Ramos (cell line): ENCODE measurements at regions not wholly inside any gene's neighbourhood (a gene's known extent, or its start where the extent isn't known, plus 50 kb on each side); places are given as distances from the start of the nearest gene placed in this dataset.

ENCODE experiments used
- in situ Hi-C: fragments of 300-500 bp; cut with MboI; formaldehyde crosslinking; loops from one replicate; pipeline ENCODE4 v1.14.3; 2022; ENCODE audit warnings: low sequenced_read_pairs; ENCODE audit not compliant: unreplicated experiment

- in situ Hi-C loops: no loop called here
Observed at GRCh38 chr4:126731062-126731461, 901.7 kb upstream of the INTU start.

GRCh38 chr4:126733301-126733700 is 899.5 kb upstream of the INTU start:
- in situ Hi-C loops: no loop called here

GRCh38 chr4:126734465-126734864 is 898.3 kb upstream of the INTU start:
- in situ Hi-C loops: no loop called here

GRCh38 chr4:126735294-126736132 is 897.2 kb upstream of the INTU start:
- in situ Hi-C loops: no loop called here

GRCh38 chr4:126736133-126736518 is 896.6 kb upstream of the INTU start:
- in situ Hi-C loops: no loop called here

DNA sequence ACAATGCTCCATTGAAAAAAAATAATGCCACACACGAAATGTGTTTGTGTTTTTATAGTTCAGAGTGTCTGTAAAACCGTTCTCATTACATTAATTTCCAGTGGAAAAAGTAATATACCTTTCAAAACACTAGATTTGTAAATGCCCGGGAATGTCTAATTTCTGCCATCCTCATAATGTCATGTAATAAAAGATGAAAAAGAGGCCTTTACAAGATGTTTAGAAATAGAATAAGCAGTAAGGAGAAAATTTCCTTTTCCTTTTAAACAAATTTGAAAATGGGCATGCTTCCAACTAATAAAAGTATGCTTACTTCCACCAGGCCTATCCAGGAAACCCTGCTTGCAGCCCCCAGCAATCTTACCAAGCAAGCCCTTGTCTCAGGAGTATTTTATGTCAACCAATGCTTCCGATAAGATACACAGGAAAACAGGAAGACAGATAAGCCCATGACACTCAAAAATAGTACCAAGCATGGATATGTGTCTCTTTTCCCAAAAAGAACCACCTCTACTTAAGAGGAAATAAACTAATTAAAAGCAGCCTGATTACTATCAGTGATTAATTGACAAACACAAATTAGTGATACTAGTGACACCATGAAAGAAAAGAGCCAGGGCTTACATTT is 894.7 kb upstream of the INTU start:
- in situ Hi-C loops: no loop called here

DNA sequence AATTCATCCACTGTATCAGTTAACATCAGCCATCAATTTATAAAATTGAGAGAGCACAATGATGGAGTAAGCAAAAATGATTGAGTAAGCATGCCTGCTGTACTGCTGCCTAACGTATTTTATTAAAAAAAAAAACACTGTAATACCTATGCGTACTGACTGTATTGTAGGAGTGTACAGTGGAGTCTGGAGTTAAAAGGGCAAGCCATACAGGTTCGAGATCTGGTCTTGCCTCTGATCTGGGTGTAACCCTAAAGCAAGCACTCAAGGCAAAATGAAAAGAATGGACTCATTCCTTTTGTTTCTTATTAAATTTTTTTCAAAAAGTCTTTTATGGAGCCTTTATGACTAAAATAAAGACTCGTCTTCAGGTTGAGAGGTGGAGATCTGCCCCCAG is 894.2 kb upstream of the INTU start:
- in situ Hi-C loops: no loop called here

- in situ Hi-C loops: no loop called here
Observed at GRCh38 chr4:126738926-126739325, 893.8 kb upstream of the INTU start.

DNA sequence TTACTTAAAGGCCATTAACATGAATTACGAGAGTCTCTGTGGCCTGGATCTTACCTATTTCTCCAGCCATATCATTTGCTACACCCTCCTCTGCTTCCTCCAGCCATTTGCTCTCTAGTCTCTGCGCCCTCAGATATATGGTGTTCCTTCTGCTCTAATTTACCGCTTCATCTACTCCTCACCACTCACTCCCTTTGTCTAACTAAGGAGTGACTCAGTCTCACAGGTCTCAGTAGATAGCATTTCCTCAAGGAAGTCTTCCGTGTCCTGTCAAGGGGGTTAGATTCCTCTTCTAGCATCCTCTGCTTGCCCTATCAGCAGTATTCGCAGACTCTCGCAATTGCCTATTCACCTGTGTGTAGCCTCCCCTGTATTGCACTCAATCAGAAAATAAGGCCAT is 892.1 kb upstream of the INTU start:
- in situ Hi-C loops: no loop called here

DNA sequence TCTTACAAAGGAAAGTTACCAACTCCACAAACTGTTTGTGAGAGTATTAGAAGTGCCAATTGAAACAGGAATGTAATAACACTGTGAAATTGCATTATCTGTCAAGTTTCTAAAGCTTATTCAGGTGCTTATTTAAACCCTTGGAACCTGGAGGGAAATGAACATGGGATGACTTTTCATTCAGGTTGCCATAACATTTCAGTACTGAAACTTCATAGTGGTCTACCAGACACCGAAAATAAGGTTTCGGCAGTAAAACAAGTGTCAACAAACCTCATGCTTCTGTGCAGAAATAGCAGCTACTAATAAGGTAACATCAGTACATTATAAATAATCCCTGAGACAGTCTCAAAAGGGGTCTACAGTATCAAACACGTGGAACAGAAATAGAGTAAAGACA is 890.7 kb upstream of the INTU start:
- in situ Hi-C loops: no loop called here

DNA sequence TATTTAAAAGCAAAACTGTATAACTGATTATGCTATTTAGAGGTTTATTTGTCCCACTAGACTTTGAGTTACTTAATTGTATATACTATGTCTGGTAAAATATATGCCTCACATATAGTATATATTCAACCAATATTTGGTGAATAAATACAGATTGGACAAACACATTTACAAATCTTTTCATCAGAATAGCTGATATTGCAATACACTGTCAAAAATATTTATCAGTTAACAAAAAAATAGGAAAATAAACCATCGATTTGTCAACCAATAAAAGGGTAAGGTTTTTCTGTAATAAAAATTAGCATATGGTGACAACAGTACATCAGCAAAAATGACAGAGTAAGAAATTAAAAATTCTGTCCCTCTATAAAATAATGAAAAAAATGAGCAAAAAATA is 889.9 kb upstream of the INTU start:
- in situ Hi-C loops: no loop called here

- in situ Hi-C loops: no loop called here
Observed at GRCh38 chr4:126748736-126749135, 884.0 kb upstream of the INTU start.

DNA sequence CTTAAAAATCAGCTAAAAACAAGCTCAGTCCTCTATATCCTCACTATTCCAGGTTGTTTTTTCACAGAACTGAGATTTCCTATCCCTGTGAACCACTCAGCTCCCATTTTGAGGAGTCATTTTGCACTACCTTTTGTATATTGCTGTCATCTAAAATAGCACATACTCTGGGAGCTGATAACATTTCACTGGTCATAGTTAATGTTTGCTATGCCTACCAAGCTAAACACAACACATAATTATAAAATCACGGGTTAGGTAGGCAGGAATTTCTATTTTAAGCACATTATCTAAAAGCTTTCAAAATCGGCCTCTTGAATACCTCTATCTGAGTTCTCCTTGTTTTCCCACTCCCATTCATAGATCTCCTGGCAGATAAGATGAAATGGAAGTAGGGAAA is 882.0 kb upstream of the INTU start:
- in situ Hi-C loops: no loop called here

DNA sequence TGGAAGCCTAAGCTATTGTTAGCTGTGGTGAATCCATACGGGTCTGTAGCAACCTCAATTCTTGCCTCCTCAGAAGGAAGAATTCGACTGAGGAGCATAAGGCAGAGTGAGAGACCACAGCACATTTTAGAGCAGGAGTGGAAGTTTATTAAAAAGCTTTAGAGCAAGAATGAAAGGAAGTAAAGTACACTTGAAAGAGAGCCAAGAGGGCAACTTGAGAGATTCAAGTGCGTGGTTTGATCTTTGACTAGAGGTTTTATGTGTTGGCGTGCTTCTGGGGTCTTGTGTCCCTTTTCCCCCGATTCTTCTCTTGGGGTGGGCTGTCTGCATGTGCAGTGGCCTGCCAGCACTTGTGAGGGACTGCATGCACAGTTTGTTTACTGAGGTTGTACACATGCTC is 880.6 kb upstream of the INTU start:
- in situ Hi-C loops: no loop called here

- in situ Hi-C loops: no loop called here
Observed at GRCh38 chr4:126752702-126753101, 880.1 kb upstream of the INTU start.

DNA sequence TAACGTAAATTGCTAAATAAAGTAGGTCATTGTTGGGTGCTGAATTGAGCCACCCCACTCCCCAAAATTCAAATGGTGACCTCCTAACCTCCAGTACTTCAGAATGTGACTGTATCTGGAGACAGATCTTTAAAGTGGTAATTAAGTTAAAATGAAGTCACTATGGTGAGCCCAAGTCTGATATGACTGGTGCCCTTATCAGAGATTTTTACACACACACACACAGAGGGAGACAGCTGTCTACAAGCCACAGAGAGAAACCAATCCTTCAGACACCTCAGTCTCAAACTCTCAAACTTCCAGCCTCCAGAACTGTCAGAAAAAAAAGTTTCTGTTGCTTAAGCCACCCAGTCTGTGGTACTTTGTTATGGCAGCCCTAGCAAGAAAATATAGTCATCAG is 879.2 kb upstream of the INTU start:
- in situ Hi-C loops: no loop called here

DNA sequence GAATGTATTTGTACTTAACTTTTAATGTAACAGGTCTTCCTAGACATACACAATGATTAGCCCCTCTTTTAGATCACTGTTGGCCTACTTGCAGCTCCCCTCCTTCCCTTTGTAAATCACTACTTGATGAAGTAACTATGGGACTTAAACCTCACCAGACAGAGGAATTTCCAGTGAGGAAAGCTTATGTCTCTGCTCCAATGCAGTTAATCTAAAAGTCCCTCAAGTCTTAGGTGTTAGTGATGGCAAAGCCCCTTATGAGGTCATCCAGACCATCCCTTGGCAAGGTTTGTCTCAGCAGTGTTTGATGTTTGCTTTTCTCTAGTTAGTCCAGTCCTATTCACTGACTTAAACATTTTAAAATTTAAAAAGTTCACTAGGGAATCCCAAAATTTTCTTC is 877.3 kb upstream of the INTU start:
- in situ Hi-C loops: no loop called here

DNA sequence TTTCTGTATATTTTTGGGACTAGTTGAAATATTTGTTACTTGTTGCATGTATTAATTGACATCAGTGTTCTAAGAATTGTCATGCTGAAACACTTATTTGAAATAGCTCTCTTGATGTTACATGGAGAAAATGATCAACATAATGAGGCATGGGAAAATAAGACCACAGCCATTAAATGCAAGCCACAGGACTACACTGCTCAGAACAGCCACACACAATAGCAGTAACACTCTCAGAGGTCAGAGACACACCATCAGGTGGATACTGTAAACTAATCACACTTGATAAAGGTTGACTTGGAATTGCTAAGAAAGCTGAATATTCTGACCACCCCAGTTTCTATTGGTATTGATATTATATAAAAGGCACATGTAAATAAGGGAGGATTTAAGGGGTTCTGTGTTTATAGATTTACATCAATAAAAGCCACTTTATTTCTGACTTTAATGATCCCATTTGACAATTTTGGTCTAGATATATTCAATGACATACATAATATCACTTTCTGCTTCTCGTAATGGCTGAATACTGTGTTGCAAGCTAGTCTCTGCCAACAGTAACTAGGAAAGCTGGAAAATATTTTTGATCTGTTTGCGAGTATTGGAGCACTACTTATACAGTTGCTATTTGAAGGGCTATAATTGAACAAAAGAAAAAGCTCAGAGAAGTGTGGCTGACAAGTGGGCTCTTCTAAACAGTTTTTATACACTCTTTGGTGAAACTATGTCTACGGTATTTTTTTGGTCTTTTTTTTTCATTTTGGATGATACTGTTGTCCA is 876.5 kb upstream of the INTU start:
- in situ Hi-C loops: no loop called here

DNA sequence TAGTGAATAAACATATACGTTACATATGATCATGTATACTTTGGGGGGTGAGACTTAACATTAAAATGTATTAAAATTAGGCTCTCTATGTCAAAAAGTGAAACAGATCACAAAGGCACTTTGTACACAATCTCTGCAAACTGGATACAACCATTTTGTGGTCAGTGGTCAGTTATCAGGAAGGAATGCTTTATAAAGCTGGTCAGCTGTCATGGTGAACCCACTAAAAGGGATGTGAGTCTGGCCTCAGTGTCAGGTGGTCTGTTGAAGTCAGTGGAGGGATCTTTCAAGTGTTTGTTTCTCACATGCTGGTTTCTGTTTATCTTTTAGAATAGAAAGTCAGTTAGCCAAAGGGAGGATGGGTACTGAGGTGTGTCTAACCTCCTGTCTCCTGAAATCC is 875.5 kb upstream of the INTU start:
- in situ Hi-C loops: no loop called here

GRCh38 chr4:126758493-126758892 is 874.3 kb upstream of the INTU start:
- in situ Hi-C loops: no loop called here

GRCh38 chr4:126761947-126762662 is 870.7 kb upstream of the INTU start:
- in situ Hi-C loops: no loop called here
